ENCODE measurements at regions not wholly inside any gene's neighbourhood (a gene's known extent, or its start where the extent isn't known, plus 50 kb on each side); places are given as distances from the start of the nearest gene placed in this dataset.

- TF ChIP-seq EZH2phosphoT487 (IDR thresholded peaks at IDR 0.05; ENCODE audit: insufficient read depth, low read depth): no peak
- no peak for TF ChIP-seq EZH2 (IDR thresholded peaks at IDR 0.05; ENCODE audit: insufficient read depth, poor library complexity, severe bottlenecking)
Observed at GRCh38 chr3:13125092-13126015, 52.1 kb upstream of the IQSEC1 start.
